ENCODE measurements at regions not wholly inside any gene's neighbourhood (a gene's known extent, or its start where the extent isn't known, plus 50 kb on each side); places are given as distances from the start of the nearest gene placed in this dataset.

DNA sequence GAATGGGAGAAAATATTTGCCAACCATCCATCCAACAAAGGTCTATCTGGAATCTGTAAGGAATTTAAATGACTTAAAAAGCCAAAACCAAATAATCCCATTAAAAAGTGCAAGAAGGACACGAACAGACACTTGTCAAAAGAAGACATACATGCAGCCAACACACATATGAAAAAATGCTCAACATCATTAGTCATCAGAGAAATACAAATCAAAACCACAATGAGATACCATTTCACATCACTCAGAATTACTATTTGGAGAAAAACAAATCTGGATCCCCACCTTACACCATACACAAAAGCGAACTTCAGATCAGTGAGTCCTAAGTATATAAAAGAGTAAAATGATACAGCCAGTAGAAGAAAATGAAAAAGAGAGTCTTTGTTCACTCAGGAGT is 58.6 kb upstream of the MNS1 start:
- no peaks in the 10 kb centered on the region for H3K4me1 Mint-ChIP-seq (ENCODE audit: low read depth)
- H3K27me3 Mint-ChIP-seq (ENCODE audit: low read depth), result peaks cover 8% of the 10 kb centered on the region
- DNase-seq (no peak), ATAC-seq (no peak)
- H3K4me3 Mint-ChIP-seq, result no peak overlapping the region
- no peaks in the 10 kb centered on the region for H3K36me3 Mint-ChIP-seq (ENCODE audit: insufficient read depth)
- peaks cover 8% of the 10 kb centered on the region for H3K9me3 Mint-ChIP-seq

DNA sequence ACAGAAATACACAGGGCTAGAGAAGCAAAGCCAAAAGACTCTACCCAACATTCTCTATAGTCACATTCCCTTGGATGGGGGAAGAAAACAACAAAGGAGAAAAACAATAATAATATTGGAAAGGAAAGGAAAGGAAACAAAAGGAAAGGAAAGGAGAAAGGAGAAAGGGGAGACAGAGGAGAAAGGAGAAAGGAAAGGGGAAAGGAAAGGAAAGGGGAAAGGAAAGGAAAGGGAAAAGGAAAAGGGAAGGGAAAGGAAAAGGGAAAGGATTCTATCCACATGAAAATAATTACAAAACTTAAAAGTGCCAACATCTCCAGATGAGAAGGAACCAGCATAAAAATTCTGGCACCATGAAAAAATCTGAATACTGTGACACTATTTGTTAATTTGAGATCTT is 54.1 kb upstream of the MNS1 start:
- H3K9me3 Mint-ChIP-seq, result peaks cover 12% of the 10 kb centered on the region
- H3K27me3 Mint-ChIP-seq (ENCODE audit: low read depth), result peaks cover 18% of the 10 kb centered on the region
- H3K4me3 Mint-ChIP-seq, result no peak overlapping the region
- ATAC-seq, result no peak
- no peak for DNase-seq
- H3K4me1 Mint-ChIP-seq (ENCODE audit: low read depth), result no peaks in the 10 kb centered on the region
- no peaks in the 10 kb centered on the region for H3K36me3 Mint-ChIP-seq (ENCODE audit: insufficient read depth)

Data from activated T-cell treated with anti-CD3 and anti-CD28 coated beads, Interleukin-2, amount 50 U/mL, for 4 hours (primary cell).